Fibroblast of the aortic adventitia (primary cell): ENCODE measurements at regions not wholly inside any gene's neighbourhood (a gene's known extent, or its start where the extent isn't known, plus 50 kb on each side); places are given as distances from the start of the nearest gene placed in this dataset.
"Not testable (repeated sequence)": the region's sequence is repeated elsewhere in the genome, so short reads cannot be mapped to it uniquely, and the experiment has no call there.

Source experiments
- DNase-seq: peaks from one replicate; pipeline ENCODE4 v3.0.0-alpha.2; 2010; ENCODE audit warnings: low read depth
- H3K4me3 ChIP-seq: 2 replicates; pipeline ENCODE4 v1.5.1; 2011; ENCODE audit warnings: low read depth, mild to moderate bottlenecking, control low read depth, low read length, moderate library complexity
- TF ChIP-seq, protein P1 (sequence below): IDR thresholded peaks from 2 replicates; pipeline ENCODE4 v1.5.1; 2011; ENCODE audit warnings: mild to moderate bottlenecking, low read length, control low read depth, inconsistent platforms; ENCODE audit not compliant: insufficient read depth

GRCh38 chrX:981791-982626 is 230.4 kb downstream of the CRLF2 start:
- DNase-seq: no peak
- TF ChIP-seq, protein P1, sequence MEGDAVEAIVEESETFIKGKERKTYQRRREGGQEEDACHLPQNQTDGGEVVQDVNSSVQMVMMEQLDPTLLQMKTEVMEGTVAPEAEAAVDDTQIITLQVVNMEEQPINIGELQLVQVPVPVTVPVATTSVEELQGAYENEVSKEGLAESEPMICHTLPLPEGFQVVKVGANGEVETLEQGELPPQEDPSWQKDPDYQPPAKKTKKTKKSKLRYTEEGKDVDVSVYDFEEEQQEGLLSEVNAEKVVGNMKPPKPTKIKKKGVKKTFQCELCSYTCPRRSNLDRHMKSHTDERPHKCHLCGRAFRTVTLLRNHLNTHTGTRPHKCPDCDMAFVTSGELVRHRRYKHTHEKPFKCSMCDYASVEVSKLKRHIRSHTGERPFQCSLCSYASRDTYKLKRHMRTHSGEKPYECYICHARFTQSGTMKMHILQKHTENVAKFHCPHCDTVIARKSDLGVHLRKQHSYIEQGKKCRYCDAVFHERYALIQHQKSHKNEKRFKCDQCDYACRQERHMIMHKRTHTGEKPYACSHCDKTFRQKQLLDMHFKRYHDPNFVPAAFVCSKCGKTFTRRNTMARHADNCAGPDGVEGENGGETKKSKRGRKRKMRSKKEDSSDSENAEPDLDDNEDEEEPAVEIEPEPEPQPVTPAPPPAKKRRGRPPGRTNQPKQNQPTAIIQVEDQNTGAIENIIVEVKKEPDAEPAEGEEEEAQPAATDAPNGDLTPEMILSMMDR: no peak
- no peak overlapping the region for H3K4me3 ChIP-seq

DNA sequence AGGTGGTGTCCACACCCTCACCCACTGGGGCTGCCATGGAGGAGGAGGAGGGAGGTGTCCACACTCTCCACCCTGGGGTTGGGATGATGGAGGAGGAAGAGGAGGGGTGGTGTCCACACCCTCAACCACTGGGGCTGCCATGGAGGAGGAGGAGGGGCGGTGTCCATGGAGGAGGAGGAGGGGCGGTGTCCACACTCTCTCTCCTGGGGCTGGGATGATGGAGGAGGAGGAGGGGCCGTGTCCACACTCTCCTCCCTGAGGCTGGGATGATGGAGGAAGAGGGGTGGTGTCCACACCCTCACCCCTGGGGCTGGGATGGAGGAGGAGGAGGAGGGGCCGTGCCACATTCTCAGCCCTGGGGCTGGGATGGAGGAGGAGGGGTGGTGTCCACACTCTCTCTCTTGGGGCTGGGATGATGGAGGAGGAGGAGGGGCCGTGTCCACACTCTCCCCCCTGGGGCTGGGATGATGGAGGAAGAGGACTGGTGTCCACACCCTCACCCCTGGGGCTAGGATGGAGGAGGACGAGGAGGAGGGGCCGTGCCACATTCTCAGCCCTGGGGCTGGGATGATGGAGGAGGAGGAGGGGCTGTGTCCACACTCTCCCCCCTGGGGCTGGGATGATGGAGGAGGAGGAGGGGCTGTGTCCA is 231.7 kb downstream of the CRLF2 start:
- TF ChIP-seq, protein P1: no peak
- no peak for DNase-seq

GRCh38 chrX:979127-979526 is 233.3 kb downstream of the CRLF2 start:
- DNase-seq, H3K4me3 ChIP-seq: not testable (repeated sequence)

More for the DNA sequence above, 231.7 kb downstream of the CRLF2 start:
- no peak overlapping the region for H3K4me3 ChIP-seq

DNA sequence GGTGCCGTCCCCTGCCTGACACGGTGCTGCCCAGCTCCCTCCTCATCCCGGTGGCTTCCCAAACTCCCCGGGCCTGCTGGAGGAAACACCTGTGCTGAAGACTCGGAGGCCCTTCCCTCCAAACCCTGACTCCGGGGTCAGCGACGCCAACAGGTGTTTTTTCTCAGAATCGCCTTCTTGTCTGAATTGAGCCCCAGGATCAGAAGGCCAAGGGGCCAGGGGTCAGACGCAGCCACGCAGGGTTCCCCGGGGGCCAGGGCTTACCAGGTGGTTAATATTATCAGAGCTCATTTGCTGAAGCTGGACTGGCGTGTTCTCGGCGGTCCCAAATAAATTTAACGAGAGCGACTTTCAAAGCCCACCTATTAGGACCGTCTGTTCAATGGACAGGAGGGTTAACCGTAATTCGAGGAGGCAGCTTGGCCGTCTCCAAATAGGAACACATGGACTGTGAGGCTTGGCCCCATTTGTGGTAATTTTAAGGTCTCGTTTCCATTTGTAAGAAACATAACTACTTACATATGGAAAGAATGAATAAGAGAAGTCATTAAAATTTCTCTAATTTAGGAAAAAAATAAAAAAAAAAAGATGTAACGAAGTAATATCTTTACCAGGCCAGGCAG is 239.3 kb downstream of the CRLF2 start:
- no peak for DNase-seq
- H3K4me3 ChIP-seq: no peak overlapping the region
- TF ChIP-seq, protein P1: no peak

DNA sequence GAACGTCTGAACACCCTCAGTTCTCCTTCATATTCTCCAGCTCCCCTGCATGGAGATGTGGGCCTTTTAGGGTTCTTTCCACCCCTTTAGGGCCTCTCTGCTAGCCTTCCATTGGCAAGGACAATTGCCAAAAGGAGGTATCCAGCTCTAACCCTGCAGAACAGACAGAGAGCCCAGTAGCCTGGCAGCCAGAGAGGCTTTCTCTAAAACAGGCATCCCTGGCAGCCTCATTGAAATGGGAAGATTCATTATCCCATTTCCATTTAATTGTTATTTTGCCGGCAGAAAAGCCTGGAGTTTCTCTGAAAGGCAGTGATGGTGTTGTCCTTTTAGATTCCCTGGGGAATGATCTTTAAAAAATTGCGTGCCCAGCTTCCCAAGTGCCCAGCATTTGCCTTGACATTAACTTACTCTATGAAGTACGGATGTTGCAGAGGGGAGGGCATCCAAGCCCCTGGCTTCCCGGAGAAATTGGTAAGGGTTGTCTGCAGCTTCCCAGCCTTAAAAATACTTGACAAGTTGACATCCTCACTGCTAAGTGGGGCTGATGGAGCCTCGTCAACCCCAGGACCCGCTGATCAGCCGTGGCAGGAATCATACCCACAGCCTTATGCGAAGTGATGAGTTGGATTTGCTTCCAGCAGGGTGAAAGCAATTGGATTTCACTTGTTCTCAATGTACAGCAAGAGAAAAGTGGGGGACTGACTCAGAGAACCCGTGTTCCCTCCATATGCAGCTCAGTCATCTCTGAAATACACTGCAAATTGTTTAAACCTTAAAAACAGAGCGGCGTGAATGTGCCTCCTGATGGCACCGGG is 244.1 kb downstream of the CRLF2 start:
- TF ChIP-seq, protein P1: no peak
- H3K4me3 ChIP-seq: no peak overlapping the region
- DNase-seq: no peak

GRCh38 chrX:966396-967070 is 245.9 kb downstream of the CRLF2 start:
- H3K4me3 ChIP-seq: no peak overlapping the region
- no peak for DNase-seq
- TF ChIP-seq, protein P1: no peak
